ENCODE measurements at regions not wholly inside any gene's neighbourhood (a gene's known extent, or its start where the extent isn't known, plus 50 kb on each side); places are given as distances from the start of the nearest gene placed in this dataset.

GRCh38 chr6:100176311-100176950 lies 182.4 kb upstream of the MCHR2 start:
- no peak for DNase-seq

DNA sequence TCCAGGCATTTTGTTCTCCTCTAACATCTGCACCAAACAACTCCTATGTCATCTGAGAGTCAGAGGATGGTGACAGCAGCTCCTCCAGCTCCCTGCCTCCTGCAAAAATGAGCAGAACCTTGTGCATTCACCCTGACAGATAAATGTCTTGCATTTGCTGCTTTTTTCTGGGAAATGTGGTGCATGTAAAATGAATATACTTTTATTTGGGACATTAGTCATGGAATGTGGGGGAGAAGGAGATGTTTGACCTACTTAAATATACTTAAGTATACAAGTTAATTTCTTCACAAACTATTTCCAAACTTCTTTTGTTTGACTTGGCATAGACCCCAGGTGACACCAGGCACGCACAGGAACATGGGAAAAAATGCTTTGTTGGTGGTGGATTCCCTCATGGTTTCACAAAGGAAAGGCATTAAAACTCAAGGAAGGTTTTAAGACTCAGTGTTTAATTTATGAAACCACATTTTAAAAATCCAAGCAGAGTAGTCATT lies 181.8 kb upstream of the MCHR2 start:
- no peak for DNase-seq

DNA sequence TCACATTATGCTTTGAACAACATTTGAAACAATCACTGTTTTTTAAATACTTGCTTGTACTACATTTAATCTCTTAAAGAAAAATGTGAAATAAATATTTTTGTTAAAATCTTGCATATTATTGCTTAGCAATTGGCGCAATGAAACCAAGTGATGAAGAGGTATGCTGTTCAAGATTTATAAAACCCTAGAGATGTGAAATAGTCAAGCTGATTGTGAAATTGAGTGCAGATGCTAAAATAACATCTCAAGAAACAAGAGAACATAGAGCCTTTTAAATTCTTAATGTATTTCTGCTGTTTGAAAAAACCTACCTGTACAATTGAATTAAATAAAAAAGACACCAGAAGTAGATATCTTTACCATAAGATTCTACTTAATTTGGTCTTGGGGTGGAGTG lies 179.2 kb upstream of the MCHR2 start:
- no peak for DNase-seq

DNA sequence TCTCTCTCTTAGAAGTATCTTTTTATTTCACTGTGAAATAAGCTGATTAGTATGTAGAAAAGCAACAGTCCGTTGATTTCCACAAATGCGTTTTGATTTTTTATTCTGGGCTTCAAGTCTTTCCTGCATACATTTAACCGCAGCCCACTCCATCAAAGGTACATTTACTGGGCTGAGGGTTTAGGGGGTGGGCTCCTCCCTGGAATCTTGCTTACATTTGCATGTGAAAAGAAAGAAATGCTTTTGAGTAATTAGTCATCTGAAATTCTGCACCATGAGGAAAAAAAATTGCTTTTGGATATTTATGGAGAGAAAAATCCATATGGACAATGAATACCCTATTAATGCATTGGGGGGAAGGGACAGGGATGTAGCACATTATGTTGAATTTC lies 178.3 kb upstream of the MCHR2 start:
- no peak for DNase-seq

DNA sequence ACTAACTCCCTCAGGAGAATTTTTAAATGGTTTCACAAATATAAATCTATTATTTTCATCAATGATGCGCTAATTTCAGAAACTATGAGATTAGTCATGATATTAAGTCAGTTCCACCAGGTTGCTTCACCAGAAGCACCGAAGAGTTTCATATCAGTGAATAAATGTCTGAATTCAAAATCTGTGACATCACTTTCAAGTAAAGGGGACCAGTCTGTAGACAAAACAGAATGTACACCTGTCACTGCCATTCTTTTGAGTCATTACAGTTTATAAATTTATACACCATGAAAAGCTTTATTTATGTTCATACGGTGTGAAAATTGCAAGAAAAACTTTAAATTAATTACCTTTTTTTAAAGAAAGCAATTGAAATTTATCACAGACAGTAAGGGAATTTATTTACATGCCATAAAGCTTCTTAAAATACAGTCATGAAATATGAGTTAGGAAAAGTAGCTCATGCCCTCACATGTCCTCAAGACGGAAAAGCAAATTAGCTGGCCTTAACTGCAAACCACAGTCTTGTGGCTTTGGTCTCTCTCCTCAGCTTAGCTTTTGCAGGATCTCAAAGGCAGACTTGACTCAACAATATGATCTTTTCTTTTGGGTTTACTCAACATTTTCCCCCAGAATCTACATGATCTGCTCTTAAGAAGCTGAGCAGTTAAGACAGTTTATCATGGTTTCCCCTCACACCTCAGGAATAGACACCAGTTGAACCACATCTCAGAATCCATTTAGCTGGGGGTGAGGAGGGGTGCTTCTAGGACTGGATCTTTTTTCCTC lies 177.7 kb upstream of the MCHR2 start:
- no peak for DNase-seq

DNA sequence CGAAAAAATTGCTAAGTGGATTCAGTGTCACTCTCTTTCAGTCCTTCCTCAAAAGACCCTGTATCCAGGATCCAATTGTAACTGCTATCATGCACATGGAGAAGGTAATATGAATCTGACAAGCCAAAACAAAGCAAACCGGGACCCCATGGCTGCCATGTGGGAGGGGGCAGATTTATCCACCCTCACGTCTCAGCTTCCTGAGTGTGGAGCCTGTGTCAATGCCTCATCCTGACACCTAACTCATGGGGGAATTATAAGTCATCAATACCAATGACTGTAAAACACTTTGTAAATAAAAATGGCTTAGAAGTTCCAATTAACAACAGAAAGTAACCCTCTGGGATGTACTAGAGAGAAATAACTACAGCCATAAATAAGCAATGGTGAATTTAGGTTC lies 174.1 kb upstream of the MCHR2 start:
- DNase-seq: no peak

DNA sequence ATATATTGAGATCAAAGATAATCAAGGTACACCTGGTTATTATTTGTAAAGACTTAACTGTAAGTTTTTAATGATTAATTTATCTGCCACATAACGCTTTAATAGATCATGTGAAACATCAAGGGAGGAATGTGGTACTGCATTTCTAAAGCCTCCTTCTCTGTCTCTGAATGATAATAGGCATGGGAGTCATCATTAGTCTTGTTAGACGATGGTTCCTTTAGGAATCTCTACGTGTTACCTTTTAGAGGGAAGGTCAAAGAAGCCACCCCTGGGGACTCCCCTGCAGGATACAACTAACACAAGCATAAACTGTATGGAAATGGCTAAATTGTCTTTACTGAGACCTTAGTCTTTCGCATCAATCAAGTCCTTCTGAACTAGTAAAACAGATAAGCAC lies 173.6 kb upstream of the MCHR2 start:
- no peak for DNase-seq

- DNase-seq: no peak
These were observed 172.9 kb upstream of the MCHR2 start for GRCh38 chr6:100166956-100167355.

GRCh38 chr6:100165442-100165841 lies 171.4 kb upstream of the MCHR2 start:
- no peak for DNase-seq

DNA sequence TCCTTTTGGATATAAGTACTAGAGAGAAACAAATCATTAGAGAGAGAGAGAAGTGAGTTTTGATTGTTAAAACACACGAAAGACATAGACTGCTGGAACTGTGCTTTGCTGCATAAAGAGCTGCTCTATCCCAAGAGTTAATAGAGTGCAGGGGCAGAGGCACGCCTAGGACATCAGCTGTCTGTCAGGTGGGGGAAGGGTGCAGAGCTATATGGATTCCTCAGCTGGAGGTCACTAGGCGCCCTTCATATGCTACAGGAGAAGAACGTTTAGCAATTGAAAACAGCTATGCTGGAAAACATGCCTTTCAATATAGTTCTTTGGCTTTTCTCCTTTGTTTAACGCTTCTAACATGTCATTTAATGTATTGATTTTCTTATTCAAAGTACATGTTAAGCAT lies 169.0 kb upstream of the MCHR2 start:
- DNase-seq: no peak

DNA sequence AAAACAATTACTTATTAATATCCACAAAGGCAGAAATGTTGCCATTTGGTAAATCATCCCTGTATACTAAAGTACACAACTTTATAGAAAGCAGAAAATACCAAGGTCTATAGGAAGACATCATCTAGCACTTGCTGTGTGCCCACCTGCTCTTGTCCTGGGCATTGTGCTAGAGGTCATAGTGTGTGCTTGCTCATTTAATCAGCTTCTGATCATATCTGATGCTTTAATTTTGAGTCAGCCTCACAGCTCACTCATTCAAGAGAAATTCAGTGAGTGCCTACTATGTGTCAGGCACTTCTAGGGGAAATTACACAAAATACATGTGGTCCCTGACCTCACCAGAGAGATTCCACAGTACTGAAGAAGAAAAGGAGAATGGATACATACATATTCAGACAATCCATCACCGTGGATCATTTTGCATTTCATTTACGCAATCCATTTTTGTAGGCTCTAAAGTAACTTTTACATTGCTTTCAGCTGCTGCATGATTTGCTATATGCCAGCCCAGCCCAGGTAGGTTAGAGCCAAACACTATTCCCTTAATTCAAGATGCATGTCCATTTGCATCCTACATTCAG lies 167.9 kb upstream of the MCHR2 start:
- DNase-seq: no peak

- no peak for DNase-seq
These were observed 166.9 kb upstream of the MCHR2 start for GRCh38 chr6:100160930-100161329.

- no peak for DNase-seq
These were observed 161.1 kb upstream of the MCHR2 start for GRCh38 chr6:100155141-100155540.

GRCh38 chr6:100153636-100154275 lies 159.7 kb upstream of the MCHR2 start:
- DNase-seq: no peak

- no peak for DNase-seq
These were observed 158.2 kb upstream of the MCHR2 start for GRCh38 chr6:100152201-100152600.

GRCh38 chr6:100144991-100145390 lies 151.0 kb upstream of the MCHR2 start:
- DNase-seq: no peak

GRCh38 chr6:100138346-100139022 lies 144.5 kb upstream of the MCHR2 start:
- peak; percentile 94 for DNase-seq

DNA sequence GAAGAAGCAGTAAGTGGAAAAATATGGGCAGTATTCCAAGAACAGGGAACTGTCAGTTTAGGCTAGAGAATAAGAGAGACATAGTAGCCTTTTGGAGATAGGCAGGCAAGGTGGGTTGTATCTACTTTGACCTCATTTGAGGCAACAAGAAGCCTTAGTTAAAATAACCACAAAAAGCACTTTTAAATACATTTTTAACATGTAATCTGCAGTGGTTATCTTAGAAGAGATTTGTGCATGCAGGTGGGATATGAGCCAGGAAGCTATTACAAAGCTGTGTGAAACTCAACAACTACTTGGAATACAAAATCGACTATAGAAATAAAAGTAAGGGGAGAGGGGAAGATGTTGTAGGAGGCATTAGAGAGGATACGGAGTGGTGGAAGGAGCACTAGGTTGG lies 143.7 kb upstream of the MCHR2 start:
- DNase-seq: no peak

GRCh38 chr6:100136590-100136989 lies 142.6 kb upstream of the MCHR2 start:
- no peak for DNase-seq

- DNase-seq: no peak
These were observed 142.0 kb upstream of the MCHR2 start for GRCh38 chr6:100135977-100136376.

DNA sequence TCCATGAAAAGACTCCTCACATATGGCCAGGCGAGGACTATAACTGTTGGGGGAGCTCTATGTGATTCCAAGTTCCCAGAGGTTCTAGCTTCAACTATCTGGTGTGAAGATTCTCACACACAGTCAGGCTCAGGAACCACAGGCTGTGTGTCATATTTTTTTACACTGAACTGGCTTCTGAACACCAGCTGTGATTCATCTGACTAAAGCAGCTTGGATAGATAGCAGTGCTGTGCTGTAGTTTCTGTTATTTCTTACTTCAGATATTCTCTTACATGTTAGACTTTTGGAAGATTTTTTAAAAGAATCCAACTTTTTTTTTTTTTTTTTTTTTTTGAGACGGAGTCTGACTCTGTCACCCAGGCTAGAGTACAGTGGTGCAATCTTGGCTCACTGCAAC lies 140.7 kb upstream of the MCHR2 start:
- no peak for DNase-seq

DNA sequence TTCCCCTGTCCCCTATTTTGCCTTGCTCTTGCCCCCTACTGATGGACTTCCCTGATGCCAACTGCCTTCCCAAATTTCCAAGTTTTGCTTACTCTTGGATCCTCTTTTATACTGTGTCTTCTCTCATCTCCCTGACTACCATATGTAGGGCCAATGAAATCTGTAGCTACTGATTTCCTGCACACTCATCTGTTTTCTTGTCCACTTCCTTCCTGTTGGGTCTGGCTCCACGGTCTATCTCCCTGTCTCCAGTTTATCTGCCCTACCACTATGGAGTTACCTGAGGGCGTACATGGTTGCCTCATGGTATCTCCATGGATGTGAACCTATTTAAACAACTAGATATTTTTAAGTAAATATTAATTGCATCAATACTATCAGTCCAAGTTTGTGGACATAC lies 140.3 kb upstream of the MCHR2 start:
- no peak for DNase-seq

- DNase-seq: no peak
These were observed 138.0 kb upstream of the MCHR2 start for GRCh38 chr6:100132005-100132404.
